ENCODE measurements at regions not wholly inside any gene's neighbourhood (a gene's known extent, or its start where the extent isn't known, plus 50 kb on each side); places are given as distances from the start of the nearest gene placed in this dataset.

GRCh38 chr2:147543056-147543455 lies 301.8 kb upstream of the ACVR2A start:
- TF ChIP-seq CTCF (IDR thresholded peaks at IDR 0.05) (no peak), POLR2A (IDR thresholded peaks at IDR 0.05) (no peak)

All from testis (tissue), 2 donors.